ENCODE measurements at regions not wholly inside any gene's neighbourhood (a gene's known extent, or its start where the extent isn't known, plus 50 kb on each side); places are given as distances from the start of the nearest gene placed in this dataset.

- DNase-seq (ENCODE audit: low read depth in 2 of 2) = no peak
- H3K4me1 ChIP-seq (ENCODE audit: control insufficient read depth, extremely low read depth, insufficient read depth, low read length) = no peaks in the 10 kb centered on the region
- no peak overlapping the region for H3K4me3 ChIP-seq (replicated peaks in 1 of 4; ENCODE audit: control extremely low read depth in 1 of 4, insufficient read depth in 1 of 4, low read depth in 3 of 4, low read length in 4 of 4)
- no peak overlapping the region for H3K27ac ChIP-seq (ENCODE audit: insufficient read depth, low read length)
- TF ChIP-seq EZH2 (IDR thresholded peaks at IDR 0.05; ENCODE audit: low read length, missing control alignments) (no peak), CTCF (conservative IDR thresholded peaks at IDR 0.05 in 1 of 2, IDR thresholded peaks at IDR 0.05 in 1 of 2; ENCODE audit: low read depth in 1 of 2, low read length in 2 of 2) (no peak)
- H3K79me2 ChIP-seq (ENCODE audit: control insufficient read depth, insufficient read depth, low read length) = no peaks in the 10 kb centered on the region
- no peak overlapping the region for H3K9ac ChIP-seq (ENCODE audit: insufficient read depth, low read length)
- H3K4me2 ChIP-seq (ENCODE audit: extremely low read depth, insufficient read depth, low read length) = no peak overlapping the region
- H3K36me3 ChIP-seq (ENCODE audit: control insufficient read depth, insufficient read depth, low read length) = no peaks in the 10 kb centered on the region
- H3K27me3 ChIP-seq (ENCODE audit: control insufficient read depth, insufficient read depth, low read length) = no peaks in the 10 kb centered on the region
- no peaks in the 10 kb centered on the region for H4K20me1 ChIP-seq (ENCODE audit: control insufficient read depth, extremely low read depth, insufficient read depth, low read length)
- no peaks in the 10 kb centered on the region for H3K9me3 ChIP-seq (ENCODE audit: control insufficient read depth, insufficient read depth, low read depth, low read length)
- no peak overlapping the region for H2AFZ ChIP-seq (ENCODE audit: low read length)
Observed at GRCh38 chr4:45043911-45044310, 317.6 kb upstream of the GNPDA2 start.

- H3K27ac ChIP-seq (ENCODE audit: insufficient read depth, low read length) = no peak overlapping the region
- TF ChIP-seq CTCF (conservative IDR thresholded peaks at IDR 0.05 in 1 of 2, IDR thresholded peaks at IDR 0.05 in 1 of 2; ENCODE audit: low read depth in 1 of 2, low read length in 2 of 2) = no peak
- no peak for TF ChIP-seq EZH2 (IDR thresholded peaks at IDR 0.05; ENCODE audit: low read length, missing control alignments)
- H3K27me3 ChIP-seq (ENCODE audit: control insufficient read depth, insufficient read depth, low read length) = no peaks in the 10 kb centered on the region
- no peak overlapping the region for H3K4me3 ChIP-seq (replicated peaks in 1 of 4; ENCODE audit: control extremely low read depth in 1 of 4, insufficient read depth in 1 of 4, low read depth in 3 of 4, low read length in 4 of 4)
- no peak overlapping the region for H2AFZ ChIP-seq (ENCODE audit: low read length)
- DNase-seq (ENCODE audit: low read depth in 2 of 2) = no peak
- no peak overlapping the region for H3K4me2 ChIP-seq (ENCODE audit: extremely low read depth, insufficient read depth, low read length)
- no peak overlapping the region for H3K9ac ChIP-seq (ENCODE audit: insufficient read depth, low read length)
- no peaks in the 10 kb centered on the region for H3K4me1 ChIP-seq (ENCODE audit: control insufficient read depth, extremely low read depth, insufficient read depth, low read length)
- no peaks in the 10 kb centered on the region for H3K9me3 ChIP-seq (ENCODE audit: control insufficient read depth, insufficient read depth, low read depth, low read length)
- no peaks in the 10 kb centered on the region for H3K79me2 ChIP-seq (ENCODE audit: control insufficient read depth, insufficient read depth, low read length)
- no peaks in the 10 kb centered on the region for H4K20me1 ChIP-seq (ENCODE audit: control insufficient read depth, extremely low read depth, insufficient read depth, low read length)
- H3K36me3 ChIP-seq (ENCODE audit: control insufficient read depth, insufficient read depth, low read length) = no peaks in the 10 kb centered on the region
Observed at GRCh38 chr4:45036677-45037076, 310.3 kb upstream of the GNPDA2 start.

GRCh38 chr4:45033676-45034419, 307.5 kb upstream of the GNPDA2 start:
- Histone ChIP-seq H3K4me2 (ENCODE audit: extremely low read depth, insufficient read depth, low read length) (no peak overlapping the region), H3K36me3 (ENCODE audit: control insufficient read depth, insufficient read depth, low read length) (no peaks in the 10 kb centered on the region), H3K27ac (ENCODE audit: insufficient read depth, low read length) (no peak overlapping the region), H3K27me3 (ENCODE audit: control insufficient read depth, insufficient read depth, low read length) (no peaks in the 10 kb centered on the region), H2AFZ (ENCODE audit: low read length) (no peak overlapping the region), H3K9me3 (ENCODE audit: control insufficient read depth, insufficient read depth, low read depth, low read length) (no peaks in the 10 kb centered on the region), H3K79me2 (ENCODE audit: control insufficient read depth, insufficient read depth, low read length) (no peaks in the 10 kb centered on the region), H3K4me3 (replicated peaks in 1 of 4; ENCODE audit: control extremely low read depth in 1 of 4, insufficient read depth in 1 of 4, low read depth in 3 of 4, low read length in 4 of 4) (no peak overlapping the region), H4K20me1 (ENCODE audit: control insufficient read depth, extremely low read depth, insufficient read depth, low read length) (no peaks in the 10 kb centered on the region), H3K9ac (ENCODE audit: insufficient read depth, low read length) (no peak overlapping the region), H3K4me1 (ENCODE audit: control insufficient read depth, extremely low read depth, insufficient read depth, low read length) (no peaks in the 10 kb centered on the region)
- TF ChIP-seq EZH2 (IDR thresholded peaks at IDR 0.05; ENCODE audit: low read length, missing control alignments) (no peak), CTCF (conservative IDR thresholded peaks at IDR 0.05 in 1 of 2, IDR thresholded peaks at IDR 0.05 in 1 of 2; ENCODE audit: low read depth in 1 of 2, low read length in 2 of 2) (no peak)
- no peak for DNase-seq (ENCODE audit: low read depth in 2 of 2)

Data from fibroblast of lung (primary cell).